Adrenal gland (tissue), 5 donors: ENCODE measurements at regions not wholly inside any gene's neighbourhood (a gene's known extent, or its start where the extent isn't known, plus 50 kb on each side); places are given as distances from the start of the nearest gene placed in this dataset.
"Not testable (repeated sequence)": the region's sequence is repeated elsewhere in the genome, so short reads cannot be mapped to it uniquely, and the experiment has no call there.

Experiments used
- POLR2A ChIP-seq, 2 donors: fragments of 450-650 bp; IDR thresholded peaks; one replicate each; pipeline ENCODE4 v1.6.1; 2017; ENCODE audit warnings: antibody characterized with exemption in 2 of 2, mild to moderate bottlenecking in 2 of 2, moderate library complexity in 1 of 2
- TF ChIP-seq, protein P1 (sequence below), 6 experiments: fragments of 450-650 bp in 4 of 6; fragments of 200-600 bp in 2 of 6; sonication (generic) in 1 of 6; IDR thresholded peaks; 1 replicate in 5 of 6; 2 replicates in 1 of 6; pipeline versions ENCODE4 v1.5.1 to v1.8.0; 2016 to 2021; ENCODE audit warnings: antibody characterized with exemption in 6 of 6, mild to moderate bottlenecking in 2 of 6, moderate library complexity in 1 of 6
- donor health status: DM: no; HTN: no; CAD: no.

DNA sequence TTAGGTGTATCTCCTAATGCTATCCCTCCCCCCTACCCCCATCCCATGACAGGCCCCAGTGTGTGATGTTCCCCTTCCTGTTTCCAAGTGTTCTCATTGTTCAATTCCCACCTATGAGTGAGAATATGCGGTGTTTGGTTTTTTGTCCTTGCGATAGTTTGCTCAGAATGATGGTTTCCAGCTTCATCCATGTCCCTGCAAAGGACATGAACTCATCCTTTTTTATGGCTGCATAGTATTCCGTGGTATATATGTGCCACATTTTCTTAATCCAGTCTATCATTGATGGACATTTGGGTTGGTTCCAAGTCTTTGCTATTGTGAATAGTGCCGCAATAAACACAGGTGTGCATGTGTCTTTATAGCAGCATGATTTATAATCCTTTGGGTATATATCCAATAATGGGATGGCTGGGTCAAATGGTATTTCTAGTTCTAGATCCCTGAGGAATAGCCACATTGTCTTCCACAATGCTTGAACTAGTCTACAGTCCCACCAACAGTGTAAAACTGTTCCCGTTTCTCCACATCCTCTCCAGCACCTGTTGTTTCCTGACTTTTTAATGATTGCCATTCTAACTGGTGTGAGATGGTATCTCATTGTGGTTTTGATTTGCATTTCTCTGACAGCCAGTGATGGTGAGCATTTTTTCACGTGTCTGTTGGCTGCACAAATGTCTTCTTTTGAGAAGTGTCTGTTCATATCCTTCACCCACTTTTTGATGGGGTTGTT is 71.5 kb upstream of the VPREB1 start:
- TF ChIP-seq, protein P1, sequence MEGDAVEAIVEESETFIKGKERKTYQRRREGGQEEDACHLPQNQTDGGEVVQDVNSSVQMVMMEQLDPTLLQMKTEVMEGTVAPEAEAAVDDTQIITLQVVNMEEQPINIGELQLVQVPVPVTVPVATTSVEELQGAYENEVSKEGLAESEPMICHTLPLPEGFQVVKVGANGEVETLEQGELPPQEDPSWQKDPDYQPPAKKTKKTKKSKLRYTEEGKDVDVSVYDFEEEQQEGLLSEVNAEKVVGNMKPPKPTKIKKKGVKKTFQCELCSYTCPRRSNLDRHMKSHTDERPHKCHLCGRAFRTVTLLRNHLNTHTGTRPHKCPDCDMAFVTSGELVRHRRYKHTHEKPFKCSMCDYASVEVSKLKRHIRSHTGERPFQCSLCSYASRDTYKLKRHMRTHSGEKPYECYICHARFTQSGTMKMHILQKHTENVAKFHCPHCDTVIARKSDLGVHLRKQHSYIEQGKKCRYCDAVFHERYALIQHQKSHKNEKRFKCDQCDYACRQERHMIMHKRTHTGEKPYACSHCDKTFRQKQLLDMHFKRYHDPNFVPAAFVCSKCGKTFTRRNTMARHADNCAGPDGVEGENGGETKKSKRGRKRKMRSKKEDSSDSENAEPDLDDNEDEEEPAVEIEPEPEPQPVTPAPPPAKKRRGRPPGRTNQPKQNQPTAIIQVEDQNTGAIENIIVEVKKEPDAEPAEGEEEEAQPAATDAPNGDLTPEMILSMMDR (IDR thresholded peaks at IDR 0.05) = not testable (repeated sequence)
- not testable (repeated sequence) for TF ChIP-seq POLR2A (IDR thresholded peaks at IDR 0.05)
